ENCODE measurements at regions not wholly inside any gene's neighbourhood (a gene's known extent, or its start where the extent isn't known, plus 50 kb on each side); places are given as distances from the start of the nearest gene placed in this dataset.

DNA sequence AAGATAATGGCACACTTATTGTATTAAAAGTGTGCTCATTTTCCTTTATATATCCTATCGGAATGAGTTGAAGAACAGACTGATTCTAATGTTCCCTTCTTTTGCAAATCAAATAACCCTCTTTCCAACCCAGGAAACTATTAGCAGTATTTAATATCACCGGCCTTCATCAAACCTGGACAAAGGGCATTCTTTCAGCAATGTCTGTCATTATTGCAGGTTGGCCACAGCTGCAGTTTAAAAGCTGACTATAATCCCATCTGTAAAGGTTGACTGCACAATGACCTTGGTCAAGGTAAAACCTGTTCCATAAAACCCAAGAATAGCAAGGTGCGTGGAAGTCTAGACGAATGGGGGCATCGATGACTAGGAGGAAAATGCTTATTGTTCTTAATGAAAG is 472.3 kb upstream of the SOX5 start:
- TF ChIP-seq, protein P1, sequence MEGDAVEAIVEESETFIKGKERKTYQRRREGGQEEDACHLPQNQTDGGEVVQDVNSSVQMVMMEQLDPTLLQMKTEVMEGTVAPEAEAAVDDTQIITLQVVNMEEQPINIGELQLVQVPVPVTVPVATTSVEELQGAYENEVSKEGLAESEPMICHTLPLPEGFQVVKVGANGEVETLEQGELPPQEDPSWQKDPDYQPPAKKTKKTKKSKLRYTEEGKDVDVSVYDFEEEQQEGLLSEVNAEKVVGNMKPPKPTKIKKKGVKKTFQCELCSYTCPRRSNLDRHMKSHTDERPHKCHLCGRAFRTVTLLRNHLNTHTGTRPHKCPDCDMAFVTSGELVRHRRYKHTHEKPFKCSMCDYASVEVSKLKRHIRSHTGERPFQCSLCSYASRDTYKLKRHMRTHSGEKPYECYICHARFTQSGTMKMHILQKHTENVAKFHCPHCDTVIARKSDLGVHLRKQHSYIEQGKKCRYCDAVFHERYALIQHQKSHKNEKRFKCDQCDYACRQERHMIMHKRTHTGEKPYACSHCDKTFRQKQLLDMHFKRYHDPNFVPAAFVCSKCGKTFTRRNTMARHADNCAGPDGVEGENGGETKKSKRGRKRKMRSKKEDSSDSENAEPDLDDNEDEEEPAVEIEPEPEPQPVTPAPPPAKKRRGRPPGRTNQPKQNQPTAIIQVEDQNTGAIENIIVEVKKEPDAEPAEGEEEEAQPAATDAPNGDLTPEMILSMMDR (IDR thresholded peaks at IDR 0.05), result no peak
- TF ChIP-seq POLR2A (IDR thresholded peaks at IDR 0.05), result no peak
